Retinal pigment epithelial cell (primary cell): ENCODE measurements at regions not wholly inside any gene's neighbourhood (a gene's known extent, or its start where the extent isn't known, plus 50 kb on each side); places are given as distances from the start of the nearest gene placed in this dataset.
"Not testable (repeated sequence)": the region's sequence is repeated elsewhere in the genome, so short reads cannot be mapped to it uniquely, and the experiment has no call there.

ENCODE experiments used
- DNase-seq: peaks from one replicate; pipeline ENCODE4 v3.0.0-alpha.2; 2010; ENCODE audit warnings: low read depth
- H3K4me3 ChIP-seq: 2 replicates; pipeline ENCODE4 v1.5.1; 2011; ENCODE audit warnings: mild to moderate bottlenecking, low read length, control low read depth, moderate library complexity
- CTCF ChIP-seq: conservative IDR thresholded peaks from 2 replicates; pipeline ENCODE4 v1.5.1; 2011; ENCODE audit warnings: low read depth, low read length, control low read depth, inconsistent platforms

GRCh38 chr22:23495614-23496444 lies 84.3 kb downstream of the IGLL1 start:
- DNase-seq, result no peak
- no peak overlapping the region for H3K4me3 ChIP-seq
- no peak for TF ChIP-seq CTCF

DNA sequence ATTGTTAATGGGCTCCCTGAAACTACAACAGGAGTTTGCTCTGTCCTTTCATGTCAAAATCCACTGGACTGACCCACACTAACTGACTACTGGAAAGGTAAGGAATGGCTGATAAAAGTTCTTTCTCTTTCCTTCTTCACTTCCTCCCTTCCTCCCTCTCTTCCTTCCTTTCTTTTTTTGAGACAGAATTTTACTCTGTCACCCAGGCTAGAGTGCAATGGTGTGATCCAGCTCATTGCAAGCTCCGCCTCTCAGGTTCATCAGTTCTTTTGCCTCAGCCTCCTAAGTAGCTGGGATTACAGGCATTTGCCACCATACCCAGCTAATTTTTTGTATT lies 85.2 kb downstream of the IGLL1 start:
- no peak for TF ChIP-seq CTCF
- no peak overlapping the region for H3K4me3 ChIP-seq
- DNase-seq, result no peak

DNA sequence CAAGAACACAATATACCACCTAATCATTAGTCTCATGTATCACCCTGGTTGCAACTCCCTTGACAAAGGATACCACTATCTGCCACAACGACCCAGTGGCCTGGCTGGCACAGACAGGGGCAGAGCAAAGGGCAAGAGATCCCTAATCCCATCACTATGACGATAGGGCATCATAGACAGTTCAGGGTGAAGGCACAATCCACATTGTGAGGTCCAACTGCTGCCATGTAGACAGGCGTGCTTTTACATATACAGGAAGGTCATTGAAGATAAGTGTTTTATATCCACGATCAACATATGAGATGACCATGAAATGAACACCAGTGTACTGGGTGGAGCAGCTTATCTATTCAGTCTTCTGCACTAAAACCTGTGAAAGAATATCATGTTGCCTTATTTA lies 94.6 kb downstream of the IGLL1 start:
- DNase-seq, result no peak
- no peak overlapping the region for H3K4me3 ChIP-seq
- no peak for TF ChIP-seq CTCF

- no peak overlapping the region for H3K4me3 ChIP-seq
- TF ChIP-seq CTCF, result no peak
- no peak for DNase-seq
These were observed 95.4 kb downstream of the IGLL1 start for GRCh38 chr22:23484651-23485050.

- no peak overlapping the region for H3K4me3 ChIP-seq
- TF ChIP-seq CTCF, result no peak
- no peak for DNase-seq
These were observed 98.7 kb downstream of the IGLL1 start for GRCh38 chr22:23481369-23481768.

- no peak for DNase-seq
- no peak for TF ChIP-seq CTCF
- no peak overlapping the region for H3K4me3 ChIP-seq
These were observed 101.9 kb downstream of the IGLL1 start for GRCh38 chr22:23478175-23478574.

GRCh38 chr22:23474531-23474930 lies 105.6 kb downstream of the IGLL1 start:
- DNase-seq, H3K4me3 ChIP-seq: not testable (repeated sequence)

DNA sequence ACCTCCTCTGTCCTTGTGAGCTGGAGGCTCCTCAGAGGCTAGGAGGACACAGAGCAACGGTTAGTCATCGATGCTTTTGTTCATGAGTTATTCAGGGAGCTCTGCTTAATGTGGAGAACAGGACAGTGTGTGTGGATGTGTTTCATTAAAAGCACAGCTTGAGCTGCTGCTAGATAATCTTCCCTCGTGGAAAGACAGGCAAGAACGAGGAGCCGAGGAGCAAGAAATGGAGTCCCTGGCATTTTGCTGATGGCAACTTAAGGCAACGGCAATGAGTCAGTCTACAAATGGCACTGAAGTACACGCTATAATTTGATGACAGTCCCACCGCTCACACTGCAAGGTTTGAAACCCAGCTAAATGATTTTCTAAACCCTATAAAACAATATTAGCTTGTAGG lies 106.2 kb downstream of the IGLL1 start:
- no peak for TF ChIP-seq CTCF

GRCh38 chr22:23472376-23472775 lies 107.7 kb downstream of the IGLL1 start:
- not testable (repeated sequence) for DNase-seq, H3K4me3 ChIP-seq

More for the DNA sequence above, 106.2 kb downstream of the IGLL1 start:
- no peak overlapping the region for H3K4me3 ChIP-seq
- no peak for DNase-seq
